Esophagus (tissue), 2 donors: ENCODE measurements at regions not wholly inside any gene's neighbourhood (a gene's known extent, or its start where the extent isn't known, plus 50 kb on each side); places are given as distances from the start of the nearest gene placed in this dataset.

Experiments
- H3K27ac ChIP-seq, 2 donors: one replicate each; pipeline ENCODE4 v1.5.1; 2013; ENCODE audit warnings: low read depth in 2 of 2, mild to moderate bottlenecking in 2 of 2, inconsistent platforms in 1 of 2, low read length in 1 of 2, moderate library complexity in 1 of 2
- H3K27me3 ChIP-seq, 2 donors: one replicate each; pipeline ENCODE4 v1.6.1; 2013; ENCODE audit warnings: low read length in 2 of 2, control low read depth in 1 of 2, mild to moderate bottlenecking in 1 of 2; ENCODE audit not compliant: insufficient read depth in 2 of 2, control insufficient read depth in 1 of 2
- H3K36me3 ChIP-seq, 2 donors: one replicate each; pipeline ENCODE4 v1.6.1; 2013; ENCODE audit warnings: low read length in 1 of 2; ENCODE audit not compliant: control insufficient read depth in 2 of 2, insufficient read depth in 2 of 2
- H3K4me1 ChIP-seq, 2 donors: one replicate each; pipeline ENCODE4 v1.6.1; 2013; ENCODE audit warnings: low read length in 1 of 2; ENCODE audit not compliant: control insufficient read depth in 2 of 2, insufficient read depth in 2 of 2
- H3K4me3 ChIP-seq, 2 donors: one replicate each; pipeline ENCODE4 v1.5.1; 2013; ENCODE audit warnings: low read length in 2 of 2, mild to moderate bottlenecking in 2 of 2, low read depth in 1 of 2, moderate library complexity in 1 of 2
- H3K9me3 ChIP-seq, 2 donors: one replicate each; pipeline ENCODE4 v1.6.1; 2013; ENCODE audit warnings: mild to moderate bottlenecking in 2 of 2, low read depth in 1 of 2, low read length in 1 of 2, moderate library complexity in 1 of 2; ENCODE audit not compliant: control insufficient read depth in 2 of 2, insufficient read depth in 1 of 2
- WGBS, 2 donors: extraction: QIAGEN DNeasy Blood & Tissue Kit; methylation state at CpG; one replicate each; pipeline ENCODE4 v1.1.7; 2013; 5-methylcytosine and 5-hydroxymethylcytosine counted together
- donor health status: healthy with polysubstance abuse.
- donor health status: Bipolar disorder and iron deficiency.

- WGBS, 2 donors = 70 to 77% methylated on average over 7 of the region's 7 CpGs
Observed at GRCh38 chr22:22714600-22715335, 70.4 kb downstream of the GGTLC2 start.

GRCh38 chr22:22716136-22716665, 71.8 kb downstream of the GGTLC2 start:
- WGBS, 2 donors = 85 to 86% methylated on average over 6 of the region's 6 CpGs
- Histone ChIP-seq H3K36me3 (no peaks in the 10 kb centered on the region), H3K9me3 (no peaks in the 10 kb centered on the region)

More at GRCh38 chr22:22714600-22715335, 70.4 kb downstream of the GGTLC2 start:
- no peaks in the 10 kb centered on the region for H3K4me1 ChIP-seq
- H3K27ac ChIP-seq = no peak overlapping the region
- H3K4me3 ChIP-seq = no peak overlapping the region
- H3K9me3 ChIP-seq = no peaks in the 10 kb centered on the region
- no peaks in the 10 kb centered on the region for H3K36me3 ChIP-seq
- no peaks in the 10 kb centered on the region for H3K27me3 ChIP-seq

DNA sequence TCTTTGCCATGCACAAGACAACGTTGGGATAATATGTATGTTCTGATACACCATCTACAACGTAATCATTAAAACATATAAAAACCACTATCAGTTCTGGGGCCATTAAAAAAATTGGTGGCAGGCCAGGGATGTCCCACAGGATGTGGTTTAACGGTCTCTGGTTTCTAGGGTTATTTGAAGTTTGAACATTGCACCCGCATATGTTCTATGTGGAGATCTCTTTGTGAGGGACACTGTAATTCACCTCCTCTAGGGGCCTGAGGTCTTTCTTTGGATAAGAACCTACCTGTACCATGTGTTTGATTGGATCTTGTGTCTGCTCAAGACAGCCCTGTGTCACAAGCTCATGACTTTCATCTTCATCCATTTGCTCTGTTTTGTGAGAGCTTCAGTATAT, 73.2 kb downstream of the GGTLC2 start:
- Histone ChIP-seq H3K9me3 (no peaks in the 10 kb centered on the region), H3K27me3 (no peaks in the 10 kb centered on the region), H3K27ac (no peak overlapping the region), H3K4me3 (no peak overlapping the region), H3K4me1 (no peaks in the 10 kb centered on the region), H3K36me3 (no peaks in the 10 kb centered on the region)
- WGBS, 2 donors = 72 to 73% methylated on average over 4 of the region's 4 CpGs

More at GRCh38 chr22:22716136-22716665, 71.8 kb downstream of the GGTLC2 start:
- no peaks in the 10 kb centered on the region for H3K27me3 ChIP-seq
- no peak overlapping the region for H3K27ac ChIP-seq
- no peak overlapping the region for H3K4me3 ChIP-seq
- no peaks in the 10 kb centered on the region for H3K4me1 ChIP-seq

- no peaks in the 10 kb centered on the region for H3K36me3 ChIP-seq
- WGBS, 2 donors = 39 to 46% methylated on average over 3 of the region's 3 CpGs
- H3K4me3 ChIP-seq = no peak overlapping the region
- H3K27ac ChIP-seq = no peak overlapping the region
- H3K9me3 ChIP-seq = no peaks in the 10 kb centered on the region
- no peaks in the 10 kb centered on the region for H3K4me1 ChIP-seq
- no peaks in the 10 kb centered on the region for H3K27me3 ChIP-seq
Observed at GRCh38 chr22:22720201-22720723, 75.8 kb downstream of the GGTLC2 start.

DNA sequence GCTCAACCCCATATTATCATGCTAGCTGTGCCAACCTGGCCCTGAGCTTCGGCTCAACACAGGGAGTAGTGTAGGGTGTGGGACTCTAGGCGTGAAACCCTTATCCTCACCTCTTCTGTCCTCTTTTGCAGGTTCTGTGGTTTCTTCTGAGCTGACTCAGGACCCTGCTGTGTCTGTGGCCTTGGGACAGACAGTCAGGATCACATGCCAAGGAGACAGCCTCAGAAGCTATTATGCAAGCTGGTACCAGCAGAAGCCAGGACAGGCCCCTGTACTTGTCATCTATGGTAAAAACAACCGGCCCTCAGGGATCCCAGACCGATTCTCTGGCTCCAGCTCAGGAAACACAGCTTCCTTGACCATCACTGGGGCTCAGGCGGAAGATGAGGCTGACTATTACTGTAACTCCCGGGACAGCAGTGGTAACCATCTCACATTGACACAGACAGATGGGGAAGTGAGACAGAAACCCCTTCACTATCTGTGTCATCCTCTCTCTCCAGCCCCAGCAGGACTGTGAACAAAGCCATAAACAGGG, 76.4 kb downstream of the GGTLC2 start:
- no peak overlapping the region for H3K4me3 ChIP-seq
- no peaks in the 10 kb centered on the region for H3K4me1 ChIP-seq
- 73 to 81% methylated on average over 6 of the region's 6 CpGs for WGBS, 2 donors
- no peak overlapping the region for H3K27ac ChIP-seq
- H3K36me3 ChIP-seq = no peaks in the 10 kb centered on the region
- no peaks in the 10 kb centered on the region for H3K9me3 ChIP-seq
- no peaks in the 10 kb centered on the region for H3K27me3 ChIP-seq

- Histone ChIP-seq H3K9me3 (no peaks in the 10 kb centered on the region), H3K27me3 (no peaks in the 10 kb centered on the region), H3K4me1 (no peaks in the 10 kb centered on the region), H3K4me3 (no peak overlapping the region), H3K27ac (no peak overlapping the region), H3K36me3 (no peaks in the 10 kb centered on the region)
- WGBS, 2 donors = 64 to 73% methylated on average over 5 of the region's 5 CpGs
Observed at GRCh38 chr22:22721681-22722354, 77.4 kb downstream of the GGTLC2 start.

DNA sequence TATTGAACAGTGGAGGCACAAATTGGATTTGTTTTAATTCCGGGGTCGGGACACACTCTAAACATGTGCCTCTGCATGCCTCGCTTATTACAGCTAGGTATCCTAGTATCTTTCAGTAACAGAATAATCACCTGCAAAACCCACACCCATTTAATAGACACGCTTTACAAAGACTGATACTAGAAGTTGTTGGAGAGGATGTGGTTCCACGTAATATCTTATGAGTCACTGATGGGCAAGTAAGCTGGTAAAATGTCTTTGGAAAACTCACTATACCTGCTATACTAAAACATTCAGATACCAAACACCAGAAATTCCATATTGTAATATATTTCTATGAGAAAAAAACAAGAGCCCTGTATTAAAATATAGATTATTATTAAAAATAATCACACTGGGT, 84.0 kb downstream of the GGTLC2 start:
- 75 to 77% methylated on average over 5 of the region's 5 CpGs for WGBS, 2 donors
- H3K36me3 ChIP-seq = no peaks in the 10 kb centered on the region
- no peaks in the 10 kb centered on the region for H3K27me3 ChIP-seq
- no peaks in the 10 kb centered on the region for H3K9me3 ChIP-seq
- no peak overlapping the region for H3K4me3 ChIP-seq
- no peaks in the 10 kb centered on the region for H3K4me1 ChIP-seq
- H3K27ac ChIP-seq = no peak overlapping the region

DNA sequence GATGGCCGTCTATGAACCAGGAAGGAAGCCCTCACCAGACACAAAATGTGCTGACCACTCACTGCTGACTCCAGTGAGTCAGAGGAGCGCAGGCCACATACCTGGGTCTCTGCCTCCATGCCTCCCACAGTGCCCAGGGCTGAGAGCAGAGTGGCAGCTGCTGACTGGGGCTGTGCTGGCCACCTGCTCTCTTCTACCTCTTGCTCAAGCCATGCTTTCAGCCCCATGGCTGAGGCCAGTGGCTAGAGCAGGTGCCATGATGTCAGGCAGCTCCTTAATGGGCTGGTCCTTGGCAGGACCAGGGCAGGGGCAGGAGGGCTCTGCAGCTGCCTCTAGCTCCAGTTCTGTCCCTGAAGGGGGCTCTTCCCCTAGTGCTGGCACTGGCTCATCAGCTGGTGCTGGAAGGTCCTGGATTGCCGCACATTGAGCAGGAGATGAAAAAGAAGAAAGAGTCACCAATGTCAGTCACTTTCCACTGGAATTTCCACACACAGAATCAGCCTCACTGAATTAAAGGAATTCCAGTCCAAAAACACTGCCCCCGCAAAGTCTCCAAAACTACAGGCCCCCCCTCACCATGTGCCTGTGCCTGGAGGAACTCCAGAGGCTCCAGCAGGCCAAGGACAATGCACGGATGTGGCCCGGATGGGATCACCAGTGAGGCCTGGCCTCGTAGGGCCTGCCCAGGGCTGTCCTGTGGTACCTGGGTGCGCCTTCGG, 86.4 kb downstream of the GGTLC2 start:
- H3K27me3 ChIP-seq = no peaks in the 10 kb centered on the region
- WGBS, 2 donors = 86 to 87% methylated on average over 9 of the region's 9 CpGs
- H3K4me1 ChIP-seq = no peaks in the 10 kb centered on the region
- H3K27ac ChIP-seq = no peak overlapping the region
- H3K4me3 ChIP-seq = no peak overlapping the region
- no peaks in the 10 kb centered on the region for H3K36me3 ChIP-seq
- no peaks in the 10 kb centered on the region for H3K9me3 ChIP-seq

- Histone ChIP-seq H3K4me3 (no peak overlapping the region), H3K36me3 (no peaks in the 10 kb centered on the region), H3K4me1 (no peaks in the 10 kb centered on the region), H3K9me3 (no peaks in the 10 kb centered on the region), H3K27ac (no peak overlapping the region), H3K27me3 (no peaks in the 10 kb centered on the region)
- WGBS, 2 donors = 95 to 97% methylated on average over 4 of the region's 4 CpGs
Observed at GRCh38 chr22:22731374-22731676, 86.9 kb downstream of the GGTLC2 start.
